ENCODE measurements at regions not wholly inside any gene's neighbourhood (a gene's known extent, or its start where the extent isn't known, plus 50 kb on each side); places are given as distances from the start of the nearest gene placed in this dataset.
"Not testable (repeated sequence)": the region's sequence is repeated elsewhere in the genome, so short reads cannot be mapped to it uniquely, and the experiment has no call there.

DNA sequence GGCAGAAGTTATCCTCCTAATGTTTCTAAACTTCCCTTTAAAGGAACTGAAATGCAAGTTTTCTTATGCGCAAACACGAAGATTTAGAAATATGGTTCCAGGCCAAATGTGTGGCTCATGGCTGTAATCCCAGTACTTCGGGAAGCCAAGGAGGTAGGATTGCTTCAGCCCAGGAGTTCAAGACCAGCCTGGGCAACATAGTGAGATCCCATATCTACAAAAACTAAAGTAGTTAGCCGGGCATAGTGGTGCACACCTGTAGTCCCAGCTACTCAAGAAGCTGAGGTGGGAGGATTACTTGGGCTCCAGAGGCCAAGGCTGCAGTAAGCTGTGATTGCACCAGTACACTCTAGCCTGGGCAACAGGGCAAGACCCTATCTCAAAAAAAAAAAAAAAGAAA is 95.8 kb upstream of the SCAF8 start:
- no peaks in the 10 kb centered on the region for H3K27me3 ChIP-seq (ENCODE audit: insufficient read depth)
- H3K79me2 ChIP-seq (ENCODE audit: insufficient read depth), result no peaks in the 10 kb centered on the region
- ChIA-PET POLR2A (no interaction called here), CTCF (no interaction called here)
- H2AFZ ChIP-seq (ENCODE audit: low read depth), result no peak overlapping the region
- no peaks in the 10 kb centered on the region for H3K9me3 ChIP-seq
- no peak for TF ChIP-seq ZBTB33 (IDR thresholded peaks at IDR 0.05; ENCODE audit: borderline replicate concordance, low read depth)
- TF ChIP-seq GABPA (IDR thresholded peaks at IDR 0.05; ENCODE audit: low read depth), result no peak
- TF ChIP-seq MAX (IDR thresholded peaks at IDR 0.05; ENCODE audit: low read depth), result no peak
- TF ChIP-seq FOXM1 (IDR thresholded peaks at IDR 0.05; ENCODE audit: low read depth), result no peak
- TF ChIP-seq SMC3 (IDR thresholded peaks at IDR 0.05; ENCODE audit: low read depth, low read length), result no peak
- no peak for TF ChIP-seq NRF1 (IDR thresholded peaks at IDR 0.05; ENCODE audit: low read depth, low read length)
- no peak for TF ChIP-seq NFIC (IDR thresholded peaks at IDR 0.05; ENCODE audit: borderline replicate concordance)
- TF ChIP-seq FOSL2 (IDR thresholded peaks at IDR 0.05; ENCODE audit: borderline replicate concordance, low read depth), result no peak
- no peak for TF ChIP-seq RXRA (IDR thresholded peaks at IDR 0.05; ENCODE audit: borderline replicate concordance, low read depth)
- H3K9me2 ChIP-seq, result no peaks in the 10 kb centered on the region
- WGBS (ENCODE audit: low lambda C conversion rate), result 88% methylated on average over 4 of the region's 4 CpGs
- H3K4me3 ChIP-seq (ENCODE audit: low read depth in 2 of 2, low read length in 1 of 2), result no peak overlapping the region
- no peaks in the 10 kb centered on the region for H4K20me1 ChIP-seq (ENCODE audit: insufficient read depth)
- H3K27ac ChIP-seq (ENCODE audit: low read depth in 2 of 2, low read length in 1 of 2), result no peak overlapping the region
- no peaks in the 10 kb centered on the region; a peak in 1 of 4 replicates for H3K4me1 ChIP-seq (ENCODE audit: control insufficient read depth in 1 of 2, insufficient read depth in 2 of 2, low read depth in 1 of 2, low read length in 1 of 2)
- H3K36me3 ChIP-seq (replicated peaks in 1 of 2; ENCODE audit: control insufficient read depth in 1 of 2, insufficient read depth in 2 of 2, low read length in 1 of 2), result no peaks in the 10 kb centered on the region
- no peak overlapping the region for H3K4me2 ChIP-seq
- no peak overlapping the region for H3K9ac ChIP-seq
- no peak for DNase-seq
- no peaks in the 10 kb centered on the region for H3F3A ChIP-seq (replicated peaks; ENCODE audit: insufficient read depth)

DNA sequence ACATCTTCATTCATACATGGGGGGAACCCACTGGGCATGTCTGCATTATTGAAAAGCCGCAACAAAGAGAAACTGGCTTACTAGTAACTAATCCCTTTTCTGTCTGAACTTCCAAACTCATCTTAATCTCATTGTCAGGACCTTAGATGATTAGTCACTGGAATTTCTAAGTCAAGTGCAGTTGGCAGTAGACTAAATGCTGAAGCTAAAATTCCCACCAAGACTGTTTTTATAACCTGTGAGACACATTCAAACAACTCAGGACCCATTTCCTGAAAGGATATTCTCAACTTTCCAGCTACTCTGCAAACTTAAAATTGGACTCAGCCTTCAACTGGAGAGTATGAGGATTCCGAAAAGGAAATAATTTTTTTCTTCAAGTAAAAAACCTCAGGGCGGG is 94.8 kb upstream of the SCAF8 start:
- no peaks in the 10 kb centered on the region for H3F3A ChIP-seq (replicated peaks; ENCODE audit: insufficient read depth)
- H3K79me2 ChIP-seq (ENCODE audit: insufficient read depth), result no peaks in the 10 kb centered on the region
- H3K4me2 ChIP-seq, result no peak overlapping the region
- H4K20me1 ChIP-seq (ENCODE audit: insufficient read depth), result no peaks in the 10 kb centered on the region
- H3K9me2 ChIP-seq, result no peaks in the 10 kb centered on the region
- no peaks in the 10 kb centered on the region for H3K27me3 ChIP-seq (ENCODE audit: insufficient read depth)
- no peaks in the 10 kb centered on the region; a peak in 1 of 4 replicates for H3K4me1 ChIP-seq (ENCODE audit: control insufficient read depth in 1 of 2, insufficient read depth in 2 of 2, low read depth in 1 of 2, low read length in 1 of 2)
- no peak overlapping the region for H3K9ac ChIP-seq
- H3K9me3 ChIP-seq, result no peaks in the 10 kb centered on the region
- peak overlapping the region; percentile 11; the same call in 1 of the 2 replicates for H2AFZ ChIP-seq (ENCODE audit: low read depth)
- no peak overlapping the region for H3K4me3 ChIP-seq (ENCODE audit: low read depth in 2 of 2, low read length in 1 of 2)
- H3K27ac ChIP-seq (ENCODE audit: low read depth in 2 of 2, low read length in 1 of 2), result peak overlapping the region in 1 of 2 experiments; percentile 35; a peak in 2 of 4 replicates
- 87% methylated on average over 3 of the region's 3 CpGs for WGBS (ENCODE audit: low lambda C conversion rate)
- TF ChIP-seq CHD2 (IDR thresholded peaks at IDR 0.05; ENCODE audit: low read length, partially characterized antibody), result no peak
- no peak for TF ChIP-seq SMC3 (IDR thresholded peaks at IDR 0.05; ENCODE audit: low read depth, low read length)
- no peak for TF ChIP-seq MEF2A (IDR thresholded peaks at IDR 0.05; ENCODE audit: borderline replicate concordance, low read depth)
- no peak for TF ChIP-seq MXI1 (IDR thresholded peaks at IDR 0.05; ENCODE audit: low read depth, low read length)
- no peak for TF ChIP-seq USF1 (IDR thresholded peaks at IDR 0.05; ENCODE audit: borderline replicate concordance, low read depth)
- no peak for TF ChIP-seq RCOR1 (IDR thresholded peaks at IDR 0.05; ENCODE audit: low read length)
- TF ChIP-seq NRF1 (IDR thresholded peaks at IDR 0.05; ENCODE audit: low read depth, low read length), result no peak
- no peak for TF ChIP-seq EP300 (IDR thresholded peaks at IDR 0.05; ENCODE audit: borderline replicate concordance in 1 of 2, low read depth in 1 of 2, low read length in 1 of 2)
- no peak for DNase-seq
- H3K36me3 ChIP-seq (replicated peaks in 1 of 2; ENCODE audit: control insufficient read depth in 1 of 2, insufficient read depth in 2 of 2, low read length in 1 of 2), result no peaks in the 10 kb centered on the region
- CTCF ChIA-PET, result no interaction called here
- POLR2A ChIA-PET, result no interaction called here

DNA sequence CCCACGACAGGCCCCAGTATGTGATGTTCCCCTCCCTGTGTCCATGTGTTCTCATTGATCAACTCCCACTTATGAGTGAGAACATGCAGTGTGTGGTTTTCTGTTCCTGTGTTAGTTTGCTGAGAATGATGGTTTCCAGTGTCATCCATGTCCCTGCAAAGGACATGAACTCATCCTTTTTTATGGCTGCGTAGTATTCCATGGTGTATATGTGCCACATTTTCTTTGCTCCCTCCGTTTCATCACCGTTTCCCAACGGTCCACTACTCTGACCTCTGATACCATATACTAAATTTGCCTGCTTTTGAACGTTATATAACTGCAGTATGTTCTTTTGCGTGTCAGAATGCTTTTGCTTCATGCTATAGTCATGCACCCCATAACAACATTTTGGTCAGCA is 94.0 kb upstream of the SCAF8 start:
- H3K4me3 ChIP-seq (ENCODE audit: low read depth in 2 of 2, low read length in 1 of 2); POLR2A ChIA-PET; H3K9me2 ChIP-seq: not testable (repeated sequence)

More for the DNA sequence above, 94.0 kb upstream of the SCAF8 start:
- H2AFZ ChIP-seq (ENCODE audit: low read depth); H3F3A ChIP-seq (replicated peaks; ENCODE audit: insufficient read depth); DNase-seq; H3K9me3 ChIP-seq; H3K27me3 ChIP-seq (ENCODE audit: insufficient read depth); H3K4me2 ChIP-seq; H3K4me1 ChIP-seq (ENCODE audit: control insufficient read depth in 1 of 2, insufficient read depth in 2 of 2, low read depth in 1 of 2, low read length in 1 of 2); H3K79me2 ChIP-seq (ENCODE audit: insufficient read depth); H3K27ac ChIP-seq (ENCODE audit: low read depth in 2 of 2, low read length in 1 of 2); H3K9ac ChIP-seq; CTCF ChIA-PET; H3K36me3 ChIP-seq (replicated peaks in 1 of 2; ENCODE audit: control insufficient read depth in 1 of 2, insufficient read depth in 2 of 2, low read length in 1 of 2); H4K20me1 ChIP-seq (ENCODE audit: insufficient read depth): not testable (repeated sequence)
- 72% methylated on average over 7 of the region's 7 CpGs for WGBS (ENCODE audit: low lambda C conversion rate)
